ENCODE measurements at regions not wholly inside any gene's neighbourhood (a gene's known extent, or its start where the extent isn't known, plus 50 kb on each side); places are given as distances from the start of the nearest gene placed in this dataset.

DNA sequence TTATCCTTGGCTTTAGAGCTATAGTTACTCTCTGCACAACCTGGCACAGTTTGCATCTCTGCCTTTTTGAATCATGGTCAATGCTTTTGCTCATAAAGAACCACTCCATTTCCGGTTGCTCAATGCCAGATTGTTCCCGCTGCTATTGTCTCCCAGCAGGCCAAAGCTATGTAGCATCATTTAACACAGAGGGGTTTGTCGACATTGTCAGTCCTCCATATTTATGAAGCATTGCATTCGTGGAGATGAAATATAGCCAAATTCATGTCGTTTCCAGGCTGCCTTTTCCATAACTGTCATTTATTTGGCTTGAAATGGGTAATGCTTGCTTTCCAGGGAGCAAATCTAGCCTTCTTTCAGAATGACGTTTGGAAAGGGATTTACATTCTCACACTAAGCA, 598.8 kb downstream of the EPHA7 start:
- TF ChIP-seq POLR2A (IDR thresholded peaks at IDR 0.05) = no peak
- TF ChIP-seq CTCF (IDR thresholded peaks at IDR 0.05) = no peak
- no peak for TF ChIP-seq POLR2AphosphoS5 (IDR thresholded peaks at IDR 0.05)

Measured in breast epithelium (tissue), 3 donors.